ENCODE measurements at regions not wholly inside any gene's neighbourhood (a gene's known extent, or its start where the extent isn't known, plus 50 kb on each side); places are given as distances from the start of the nearest gene placed in this dataset.

DNA sequence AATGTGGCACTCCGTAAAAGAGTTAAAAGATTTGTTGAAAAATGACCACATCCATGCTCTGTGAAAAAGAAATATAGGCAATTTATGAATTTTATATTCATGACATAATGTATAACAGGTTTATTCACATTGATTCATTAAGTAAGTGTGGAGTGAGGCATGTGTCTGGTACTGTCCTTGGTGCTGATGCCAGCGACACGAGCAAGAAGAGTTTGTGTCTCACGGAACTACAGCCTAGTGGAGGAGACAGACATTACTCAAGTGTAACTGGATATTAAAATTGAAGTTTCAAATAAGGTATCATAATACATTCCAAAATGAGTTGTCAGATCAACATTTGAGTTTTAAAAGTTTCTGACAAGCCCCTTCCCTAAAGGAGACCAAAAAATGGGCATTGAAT is 122.7 kb upstream of the PRNP start:
- Histone ChIP-seq H4K20me1 (replicated peaks; ENCODE audit: control insufficient read depth, extremely low read depth, insufficient read depth, low read length) (no peaks in the 10 kb centered on the region), H3K9ac (replicated peaks; ENCODE audit: extremely low read depth, insufficient read depth, low read length) (no peak overlapping the region), H3K79me2 (ENCODE audit: control insufficient read depth, insufficient read depth, low read length) (no peaks in the 10 kb centered on the region), H3K27ac (ENCODE audit: insufficient read depth, low read depth, low read length) (no peak overlapping the region), H3K9me1 (replicated peaks; ENCODE audit: control insufficient read depth, extremely low read depth, insufficient read depth, low read length) (no peaks in the 10 kb centered on the region), H3K9me3 (replicated peaks; ENCODE audit: control insufficient read depth, insufficient read depth, low read length) (no peaks in the 10 kb centered on the region), H3K36me3 (ENCODE audit: control insufficient read depth in 2 of 2, extremely low read depth in 1 of 2, insufficient read depth in 2 of 2, low read length in 2 of 2) (no peaks in the 10 kb centered on the region), H3K4me3 (replicated peaks in 1 of 3; ENCODE audit: insufficient read depth in 1 of 3, low read depth in 1 of 3, low read length in 3 of 3) (no peak overlapping the region), H2AFZ (ENCODE audit: low read depth, low read length) (no peak overlapping the region), H3K4me2 (ENCODE audit: insufficient read depth, low read length) (no peak overlapping the region), H3K27me3 (ENCODE audit: control insufficient read depth in 2 of 2, insufficient read depth in 2 of 2, low read length in 2 of 2) (peaks cover 0 to 4% of the 10 kb centered on the region in 2 experiments), H3K4me1 (ENCODE audit: control insufficient read depth, extremely low read depth, insufficient read depth, low read length) (no peaks in the 10 kb centered on the region)
- no TSS peak for BruUV-seq (replicated peaks)
- no peak for FAIRE-seq
- intact Hi-C loops (cut with micrococcal nuclease) = no loop called here
- dilution Hi-C loops (cut with MboI; ENCODE audit: extremely low pct_ligation_motif_present, low sequenced_read_pairs) = no loop called here
- CTCF ChIA-PET = no interaction called here
- TF ChIP-seq, protein P1, sequence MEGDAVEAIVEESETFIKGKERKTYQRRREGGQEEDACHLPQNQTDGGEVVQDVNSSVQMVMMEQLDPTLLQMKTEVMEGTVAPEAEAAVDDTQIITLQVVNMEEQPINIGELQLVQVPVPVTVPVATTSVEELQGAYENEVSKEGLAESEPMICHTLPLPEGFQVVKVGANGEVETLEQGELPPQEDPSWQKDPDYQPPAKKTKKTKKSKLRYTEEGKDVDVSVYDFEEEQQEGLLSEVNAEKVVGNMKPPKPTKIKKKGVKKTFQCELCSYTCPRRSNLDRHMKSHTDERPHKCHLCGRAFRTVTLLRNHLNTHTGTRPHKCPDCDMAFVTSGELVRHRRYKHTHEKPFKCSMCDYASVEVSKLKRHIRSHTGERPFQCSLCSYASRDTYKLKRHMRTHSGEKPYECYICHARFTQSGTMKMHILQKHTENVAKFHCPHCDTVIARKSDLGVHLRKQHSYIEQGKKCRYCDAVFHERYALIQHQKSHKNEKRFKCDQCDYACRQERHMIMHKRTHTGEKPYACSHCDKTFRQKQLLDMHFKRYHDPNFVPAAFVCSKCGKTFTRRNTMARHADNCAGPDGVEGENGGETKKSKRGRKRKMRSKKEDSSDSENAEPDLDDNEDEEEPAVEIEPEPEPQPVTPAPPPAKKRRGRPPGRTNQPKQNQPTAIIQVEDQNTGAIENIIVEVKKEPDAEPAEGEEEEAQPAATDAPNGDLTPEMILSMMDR (IDR thresholded peaks at IDR 0.05; ENCODE audit: extremely low read depth in 1 of 2, insufficient read depth in 1 of 2, low read depth in 1 of 2, low read length in 2 of 2) = peak; percentile 22 to 30
- TF ChIP-seq JUN (IDR thresholded peaks at IDR 0.05; ENCODE audit: borderline replicate concordance, insufficient read depth, insufficient read length, low read depth) (no peak), POLR2AphosphoS5 (IDR thresholded peaks at IDR 0.05; ENCODE audit: insufficient read depth, low read depth, low read length) (no peak)
- TF ChIP-seq, protein P2, sequence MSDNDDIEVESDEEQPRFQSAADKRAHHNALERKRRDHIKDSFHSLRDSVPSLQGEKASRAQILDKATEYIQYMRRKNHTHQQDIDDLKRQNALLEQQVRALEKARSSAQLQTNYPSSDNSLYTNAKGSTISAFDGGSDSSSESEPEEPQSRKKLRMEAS (IDR thresholded peaks at IDR 0.05; ENCODE audit: insufficient read depth, insufficient read length) = peak; percentile 33
- peak; percentile 65 for DNase-seq (ENCODE audit: low read depth, low spot score)
- POLR2A ChIA-PET = no interaction called here

DNA sequence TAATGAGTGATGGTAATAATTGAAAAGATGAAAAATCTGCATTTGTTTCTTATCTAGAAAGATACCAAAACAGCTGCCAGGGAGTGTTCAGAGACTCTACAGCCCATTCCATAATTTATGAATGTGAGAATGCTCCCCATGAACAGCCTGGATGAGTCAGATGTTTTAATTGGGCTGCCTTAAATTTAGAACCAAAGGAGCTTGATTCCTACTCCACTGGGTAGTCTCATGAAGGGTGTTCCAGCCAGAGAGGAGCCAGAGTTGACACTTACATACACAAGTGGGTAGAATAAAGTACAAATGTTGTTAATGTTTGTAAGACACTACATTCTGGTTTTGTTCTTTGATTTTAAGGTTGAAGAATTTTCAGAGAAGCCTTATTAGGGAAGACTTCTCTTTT is 123.2 kb upstream of the PRNP start:
- no TSS peak for BruUV-seq (replicated peaks)
- H3K4me3 ChIP-seq (replicated peaks in 1 of 3; ENCODE audit: insufficient read depth in 1 of 3, low read depth in 1 of 3, low read length in 3 of 3) = no peak overlapping the region
- CTCF ChIA-PET = interaction anchor here (1.1 kb wide), 1 partner anchor 19 kb away, joined by 3 read pairs; no protein-coding TSS in a partner anchor

More for the DNA sequence above, 123.2 kb upstream of the PRNP start:
- POLR2A ChIA-PET = no interaction called here
- H3K27ac ChIP-seq (ENCODE audit: insufficient read depth, low read depth, low read length) = no peak overlapping the region
- DNase-seq (ENCODE audit: low read depth, low spot score) = no peak
- H3K9ac ChIP-seq (replicated peaks; ENCODE audit: extremely low read depth, insufficient read depth, low read length) = no peak overlapping the region
- intact Hi-C loops (cut with micrococcal nuclease) (no loop called here), dilution Hi-C loops (cut with MboI; ENCODE audit: extremely low pct_ligation_motif_present, low sequenced_read_pairs) (no loop called here)
- H3K9me1 ChIP-seq (replicated peaks; ENCODE audit: control insufficient read depth, extremely low read depth, insufficient read depth, low read length) = no peaks in the 10 kb centered on the region
- no peaks in the 10 kb centered on the region for H4K20me1 ChIP-seq (replicated peaks; ENCODE audit: control insufficient read depth, extremely low read depth, insufficient read depth, low read length)
- H3K36me3 ChIP-seq (ENCODE audit: control insufficient read depth in 2 of 2, extremely low read depth in 1 of 2, insufficient read depth in 2 of 2, low read length in 2 of 2) = no peaks in the 10 kb centered on the region
- H2AFZ ChIP-seq (ENCODE audit: low read depth, low read length) = no peak overlapping the region
- no peaks in the 10 kb centered on the region for H3K4me1 ChIP-seq (ENCODE audit: control insufficient read depth, extremely low read depth, insufficient read depth, low read length)
- H3K4me2 ChIP-seq (ENCODE audit: insufficient read depth, low read length) = no peak overlapping the region
- TF ChIP-seq, protein P1 (IDR thresholded peaks at IDR 0.05; ENCODE audit: extremely low read depth in 1 of 2, insufficient read depth in 1 of 2, low read depth in 1 of 2, low read length in 2 of 2) = no peak
- TF ChIP-seq GATA2 (IDR thresholded peaks at IDR 0.05; ENCODE audit: insufficient read depth, insufficient read length, low read depth, low read length) = no peak
- TF ChIP-seq JUN (IDR thresholded peaks at IDR 0.05; ENCODE audit: borderline replicate concordance, insufficient read depth, insufficient read length, low read depth) = no peak
- no peak for TF ChIP-seq POLR2A (IDR thresholded peaks at IDR 0.05; ENCODE audit: low read depth, low read length)
- no peak for TF ChIP-seq FOS (IDR thresholded peaks at IDR 0.05; ENCODE audit: borderline replicate concordance, insufficient read depth, low read length)
- no peak for TF ChIP-seq MYC (IDR thresholded peaks at IDR 0.05; ENCODE audit: low read depth, low read length)
- TF ChIP-seq, protein P2 (IDR thresholded peaks at IDR 0.05; ENCODE audit: insufficient read depth, insufficient read length) = no peak
- peaks cover 0 to 4% of the 10 kb centered on the region in 2 experiments for H3K27me3 ChIP-seq (ENCODE audit: control insufficient read depth in 2 of 2, insufficient read depth in 2 of 2, low read length in 2 of 2)
- no peaks in the 10 kb centered on the region for H3K79me2 ChIP-seq (ENCODE audit: control insufficient read depth, insufficient read depth, low read length)
- no peak for FAIRE-seq
- no peaks in the 10 kb centered on the region for H3K9me3 ChIP-seq (replicated peaks; ENCODE audit: control insufficient read depth, insufficient read depth, low read length)
